Muscle of back (tissue), 3 donors: ENCODE measurements at regions not wholly inside any gene's neighbourhood (a gene's known extent, or its start where the extent isn't known, plus 50 kb on each side); places are given as distances from the start of the nearest gene placed in this dataset.

Experiments
- DNase-seq, 3 donors: peaks; one replicate each; pipeline versions ENCODE4 v3.0.0 to v3.0.0-alpha.2; 2013

DNA sequence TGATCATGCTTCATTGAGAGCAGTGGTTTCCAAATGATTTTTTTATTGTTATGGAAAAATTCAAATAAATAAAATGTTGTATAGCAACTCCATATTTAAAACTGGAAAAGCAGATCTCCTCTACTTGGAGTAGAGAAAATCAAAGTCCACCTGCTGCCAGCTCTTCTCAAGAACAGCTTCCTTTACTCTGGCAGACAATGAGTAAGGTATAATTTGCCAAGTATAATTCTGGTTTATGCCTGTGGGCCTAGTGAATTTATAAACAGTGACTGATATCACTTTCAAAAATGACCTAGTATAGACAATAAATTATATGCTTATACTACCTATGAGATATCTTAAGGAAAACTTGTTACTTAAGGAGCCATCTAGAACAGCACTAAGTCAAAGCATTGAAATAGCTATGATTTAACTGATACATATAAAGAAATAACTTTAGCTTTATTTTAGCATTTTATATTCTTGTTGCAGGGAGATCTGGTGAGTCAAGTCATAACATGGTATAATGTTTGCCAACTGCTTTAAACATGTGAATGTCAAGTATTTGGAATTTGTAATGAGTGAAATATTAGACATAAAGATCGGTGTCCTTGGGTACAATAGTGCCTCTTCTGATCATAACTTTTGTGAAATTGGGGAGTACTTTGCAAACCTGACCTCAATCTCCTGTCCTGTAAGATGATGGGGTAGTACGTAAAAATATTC lies 1389.1 kb upstream of the PIK3C3 start:
- DNase-seq: no peak

DNA sequence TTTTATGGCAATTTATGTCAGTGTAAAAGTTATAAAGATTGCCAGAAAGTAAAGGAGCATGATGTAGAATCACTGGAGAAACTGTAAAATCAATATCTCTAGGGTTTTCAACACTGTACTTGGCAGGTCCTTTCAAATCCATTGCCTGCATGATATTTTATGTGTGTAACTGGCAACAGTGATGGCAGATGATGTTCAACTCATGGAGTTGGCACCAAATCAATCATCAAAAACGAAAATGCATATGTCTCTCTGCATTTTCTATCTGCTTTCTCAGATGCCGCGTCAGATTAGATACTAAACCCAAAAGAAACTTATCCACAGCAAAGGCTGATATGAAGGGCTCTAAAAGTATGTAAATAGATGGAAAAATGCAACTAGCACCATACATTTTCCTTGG lies 1395.5 kb upstream of the PIK3C3 start:
- DNase-seq: peak in 2 of 3 donors; percentile 11 to 36

DNA sequence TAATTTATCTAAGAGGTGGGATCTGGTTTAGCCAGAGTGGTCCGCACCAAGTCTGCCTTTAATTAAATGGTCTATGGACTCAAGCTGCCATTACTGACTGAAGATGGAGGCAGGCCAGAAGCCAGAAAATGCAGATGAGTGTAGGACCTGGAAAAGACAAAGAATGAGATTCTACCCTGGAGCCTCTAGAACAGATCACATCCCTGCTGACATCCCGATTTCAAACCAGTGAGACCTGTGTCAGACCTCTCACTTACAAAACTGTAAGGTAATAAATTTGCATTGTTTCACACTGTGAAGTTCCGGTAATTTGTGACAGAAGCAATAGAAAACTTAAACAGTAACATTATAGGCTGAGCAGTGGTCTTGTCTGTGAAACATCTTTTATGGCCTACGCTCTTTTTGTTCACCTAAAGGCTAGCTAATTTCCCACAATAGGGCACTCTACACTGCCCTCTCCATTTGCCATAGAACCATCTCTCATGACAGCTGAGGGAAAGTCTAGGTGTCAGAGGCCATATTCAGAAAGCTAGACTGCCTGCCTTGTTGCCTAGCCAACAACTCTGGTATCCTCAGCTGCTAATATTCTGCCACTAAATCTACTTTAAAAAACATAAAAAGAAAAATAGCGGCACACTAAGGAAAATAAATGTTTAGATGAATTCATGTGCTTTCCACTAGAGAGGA lies 1396.2 kb upstream of the PIK3C3 start:
- DNase-seq: no peak

DNA sequence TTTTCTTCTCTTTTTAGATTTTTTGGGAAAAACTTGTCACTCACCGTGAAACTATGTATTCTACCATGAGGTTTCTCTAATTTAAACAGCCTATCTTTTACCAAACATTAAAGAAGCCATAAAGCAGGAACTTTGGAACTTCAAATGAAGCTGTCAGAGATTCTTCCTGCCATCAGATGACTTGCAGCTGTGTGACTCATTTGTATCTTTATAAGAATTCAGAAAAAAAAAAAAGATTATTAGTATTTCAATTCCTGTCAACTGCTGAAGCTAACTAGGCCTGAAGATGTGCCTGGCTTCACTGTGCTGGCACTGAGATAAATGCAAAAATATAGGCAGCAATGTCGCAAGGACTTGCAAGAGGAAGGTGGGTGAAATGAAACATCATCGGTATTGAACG lies 1399.1 kb upstream of the PIK3C3 start:
- DNase-seq: no peak

DNA sequence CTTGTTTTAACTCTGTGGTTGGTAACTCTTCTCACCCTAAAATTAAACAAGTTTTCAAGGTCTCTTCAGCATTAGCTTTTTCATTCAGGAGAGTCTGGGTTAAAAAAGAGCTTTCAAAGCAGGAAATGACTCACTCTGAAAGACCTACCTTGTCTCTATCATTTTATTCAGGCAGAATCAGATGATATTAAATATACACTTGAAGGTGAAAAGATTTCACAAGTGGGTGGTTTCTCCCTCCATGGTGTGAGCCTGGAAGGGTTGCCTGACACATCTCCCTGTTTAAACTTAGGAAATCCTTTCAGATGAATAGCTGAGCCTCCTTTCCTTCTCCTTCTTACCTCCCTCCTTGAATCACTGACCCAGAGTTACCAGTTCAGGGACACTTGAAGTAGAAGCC lies 1402.0 kb upstream of the PIK3C3 start:
- no peak for DNase-seq

DNA sequence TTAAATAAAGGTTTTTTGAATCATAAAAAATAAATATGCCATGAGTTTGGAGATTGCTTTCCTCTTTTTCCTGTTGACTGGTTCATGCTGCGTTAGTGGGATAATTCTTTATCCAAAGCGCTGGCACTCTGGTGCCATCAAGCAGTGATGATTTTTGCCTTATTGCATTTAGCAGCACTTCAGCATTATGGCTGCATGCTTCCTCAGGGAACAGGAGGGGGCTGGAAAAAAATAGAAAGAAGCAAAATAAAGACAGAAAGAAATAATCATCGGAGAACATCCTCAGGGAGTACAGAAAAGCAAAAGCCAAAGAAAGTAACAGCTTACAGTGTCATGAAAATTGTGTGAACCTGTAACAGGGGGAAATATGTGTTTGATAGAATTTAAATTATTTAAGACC lies 1408.2 kb upstream of the PIK3C3 start:
- peak in 1 of 3 donors; percentile 20 for DNase-seq

DNA sequence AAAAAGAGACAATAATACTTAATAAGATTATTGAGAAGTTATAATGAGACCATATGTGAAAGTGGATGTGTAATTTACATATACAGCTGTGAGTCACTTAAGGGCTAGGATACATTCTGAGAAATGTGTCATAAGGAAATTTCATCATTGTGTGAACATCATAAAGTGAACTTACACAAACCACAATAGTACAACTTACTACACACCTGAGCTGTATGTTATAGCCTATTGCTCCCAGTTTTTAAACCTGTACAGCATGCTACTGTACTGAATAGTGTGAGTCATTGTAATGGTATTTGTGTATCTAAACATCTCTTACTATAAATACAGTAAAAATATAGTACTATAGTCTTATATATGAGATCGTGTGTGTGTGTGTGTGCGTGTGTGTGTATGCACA lies 1420.3 kb upstream of the PIK3C3 start:
- no peak for DNase-seq

DNA sequence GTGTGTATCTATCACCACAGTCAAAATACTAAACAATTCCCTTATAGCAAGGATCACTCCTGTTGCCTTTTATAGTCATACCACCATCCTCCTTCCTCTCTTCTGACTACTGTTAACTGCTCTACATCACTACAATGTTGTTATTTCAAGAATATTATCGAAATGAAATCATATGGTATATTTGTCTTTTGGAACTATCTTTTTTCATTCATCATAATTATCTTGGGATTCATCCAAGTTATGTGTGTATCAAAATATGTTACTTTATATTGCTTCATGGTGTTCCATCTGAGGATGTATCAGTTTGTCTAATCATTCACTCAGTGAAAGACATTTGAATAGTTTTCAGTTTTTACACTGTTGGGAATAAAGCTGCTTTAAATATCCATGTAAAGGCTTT lies 1423.0 kb upstream of the PIK3C3 start:
- DNase-seq: peak in 2 of 3 donors; percentile 5 to 17

DNA sequence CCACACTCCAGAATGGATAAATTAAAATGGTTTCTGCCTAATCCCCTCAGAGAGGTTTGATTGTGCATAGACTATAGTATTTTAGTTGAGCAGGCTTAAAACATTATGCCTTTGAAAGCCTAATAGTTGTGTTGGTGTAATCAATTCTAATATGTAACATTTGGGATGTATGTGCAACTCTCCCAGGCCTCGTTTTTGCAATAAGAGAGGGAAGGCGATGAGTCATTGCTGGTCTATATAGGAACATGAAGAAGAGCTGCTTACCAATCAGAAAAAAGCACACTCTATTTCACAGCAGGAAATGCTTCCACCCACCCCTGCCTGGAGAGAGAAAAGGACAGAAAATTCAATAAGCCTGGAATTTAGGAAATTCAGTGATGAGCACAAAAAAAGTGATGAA lies 1424.0 kb upstream of the PIK3C3 start:
- peak in 1 of 3 donors; percentile 24 for DNase-seq

DNA sequence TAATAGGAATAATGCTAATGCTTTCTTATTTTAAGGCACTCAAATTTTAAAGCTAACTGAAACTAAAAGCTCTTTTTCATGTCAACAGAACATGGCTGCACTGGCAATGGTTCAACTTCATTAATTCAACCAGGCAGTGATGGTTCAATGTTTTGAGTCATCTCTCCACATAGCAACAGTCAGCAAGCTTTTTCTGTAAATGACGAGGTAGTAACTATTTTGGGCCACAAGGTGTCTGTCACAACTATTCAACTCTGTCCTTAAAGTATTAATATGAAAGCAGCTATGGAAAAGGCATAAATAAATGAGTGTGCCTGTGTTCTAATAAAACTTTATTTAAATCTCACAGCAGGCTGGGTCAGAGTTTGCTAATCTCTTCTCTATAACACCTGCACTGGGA lies 1425.6 kb upstream of the PIK3C3 start:
- DNase-seq: no peak

DNA sequence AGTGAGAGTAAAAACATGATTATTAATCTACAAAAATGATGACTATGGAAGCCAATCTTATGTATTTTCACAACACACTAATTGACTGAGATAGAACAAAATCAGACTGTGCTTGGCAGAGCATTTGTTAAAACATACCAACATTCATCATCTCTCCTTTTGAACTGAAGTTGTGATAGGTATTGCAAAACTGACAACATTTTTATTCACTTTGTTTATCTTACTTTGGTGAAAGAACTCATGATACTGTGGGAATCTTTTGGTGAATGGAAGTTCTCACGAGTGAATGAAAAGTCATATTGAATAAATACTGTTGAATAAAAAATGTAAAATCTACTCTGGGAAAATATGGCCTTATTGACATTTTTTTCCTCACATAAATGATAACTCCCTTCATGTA lies 1430.2 kb upstream of the PIK3C3 start:
- no peak for DNase-seq

DNA sequence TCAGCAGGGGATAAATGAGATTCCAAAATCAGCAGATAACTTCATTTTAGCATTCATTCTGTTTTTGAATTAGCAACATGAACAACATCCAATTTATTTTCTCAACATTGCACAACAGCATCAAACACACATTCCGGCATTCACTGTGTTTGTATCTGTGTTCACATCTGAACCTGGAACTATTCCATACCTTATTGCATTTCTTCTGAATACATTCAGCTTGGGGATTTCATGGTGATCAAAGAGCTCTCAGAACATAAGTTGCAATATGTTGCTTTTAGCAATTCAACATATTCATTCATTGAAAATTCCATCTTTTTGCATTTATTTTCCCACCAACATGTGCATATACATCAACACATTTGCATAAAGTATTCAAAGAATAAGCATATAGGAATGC lies 1431.7 kb upstream of the PIK3C3 start:
- DNase-seq: no peak

DNA sequence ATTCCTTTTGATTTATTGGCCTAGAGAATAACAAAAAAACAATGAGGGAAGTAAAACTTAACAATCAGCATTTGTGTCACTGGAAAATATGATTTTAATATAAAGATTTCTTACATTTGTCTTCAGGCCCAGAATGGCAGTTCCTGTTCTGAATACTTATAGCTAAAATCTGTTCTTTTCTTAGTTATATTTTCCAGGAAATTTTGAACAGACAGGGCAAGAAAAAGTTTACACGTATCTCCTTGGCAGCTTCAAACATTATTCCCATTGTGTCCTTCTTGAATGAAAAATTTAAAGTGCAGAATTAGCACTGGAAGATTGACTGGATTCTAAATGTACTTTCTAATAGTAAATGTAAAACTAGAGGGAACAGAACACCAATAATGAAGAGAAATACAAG lies 1454.0 kb upstream of the PIK3C3 start:
- peak in 2 of 3 donors; percentile 16 to 39 for DNase-seq

DNA sequence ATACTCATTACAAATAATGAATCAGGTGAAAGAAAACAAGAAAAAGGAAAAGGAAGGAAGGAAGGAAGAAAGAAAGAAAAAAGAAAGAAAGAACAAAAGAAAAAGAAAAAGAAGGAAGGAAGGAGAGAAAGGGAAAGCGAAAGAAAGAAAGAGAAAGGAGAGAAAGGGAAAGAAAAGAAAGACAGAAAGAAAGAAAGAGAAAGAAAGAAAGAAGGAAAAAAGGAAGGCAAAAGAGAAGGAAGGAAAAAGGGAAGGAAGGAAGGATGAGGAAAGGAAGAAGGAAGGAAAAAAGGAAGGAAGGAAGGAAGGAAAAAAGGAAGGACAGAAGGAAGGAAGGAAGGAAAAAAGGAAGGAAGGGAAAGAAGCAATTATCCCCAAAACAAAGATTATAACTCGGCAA lies 1460.4 kb upstream of the PIK3C3 start:
- DNase-seq: no peak

DNA sequence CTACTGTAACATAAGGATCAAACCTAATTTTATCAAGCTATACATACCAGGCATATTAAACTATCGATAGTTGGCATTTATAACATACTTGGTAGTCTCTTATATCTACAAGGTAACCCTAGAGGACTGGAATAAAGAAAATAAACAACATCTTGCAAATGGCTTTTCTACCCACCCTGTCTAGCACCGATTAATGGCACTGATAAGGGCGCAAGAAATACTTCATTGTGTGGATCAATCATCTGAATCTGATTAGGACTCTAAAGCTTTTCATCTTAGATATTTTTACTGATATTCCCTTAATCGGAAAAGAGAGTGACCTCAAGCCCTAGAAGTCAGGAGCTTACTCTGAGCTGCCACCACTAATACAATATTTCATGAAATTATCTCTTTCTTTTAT lies 1461.7 kb upstream of the PIK3C3 start:
- DNase-seq: no peak

DNA sequence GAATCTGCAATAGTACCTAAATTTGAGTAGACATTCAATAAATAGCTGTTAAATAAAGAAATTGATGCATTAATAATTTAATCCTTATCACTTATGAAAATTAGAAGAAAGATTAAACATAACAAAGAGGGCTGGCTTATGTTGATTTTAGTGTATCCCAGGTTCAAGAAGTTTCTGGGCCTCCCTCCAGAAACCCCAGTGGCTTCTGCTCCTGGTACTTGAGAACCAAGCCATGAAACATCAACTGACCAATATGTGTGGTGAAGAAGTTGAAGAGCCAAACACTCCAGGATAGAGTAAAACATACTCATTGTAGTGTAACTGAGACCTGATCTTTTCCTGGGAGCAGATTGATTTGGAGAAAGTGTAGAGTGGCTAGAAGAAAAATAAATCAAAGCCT lies 1465.7 kb upstream of the PIK3C3 start:
- no peak for DNase-seq

DNA sequence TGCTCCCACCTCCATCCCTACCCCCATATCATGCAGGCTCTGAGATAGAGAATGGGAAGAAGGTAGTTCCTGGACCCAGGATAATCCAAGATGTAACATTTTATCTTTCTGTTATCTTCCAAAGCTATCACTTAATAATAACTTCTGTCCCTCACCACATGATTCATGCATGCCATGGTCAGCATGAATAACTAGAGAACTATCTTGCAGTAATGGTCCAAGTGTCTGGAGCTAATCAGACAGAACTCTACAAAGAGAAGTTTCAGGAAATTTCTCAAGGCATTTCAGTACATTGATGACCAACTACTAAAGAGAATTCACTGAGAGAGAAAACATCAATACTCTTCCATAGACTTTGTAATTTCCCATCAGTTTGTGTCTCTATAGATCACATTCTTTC lies 1469.7 kb upstream of the PIK3C3 start:
- peak in 1 of 3 donors; percentile 58 for DNase-seq

DNA sequence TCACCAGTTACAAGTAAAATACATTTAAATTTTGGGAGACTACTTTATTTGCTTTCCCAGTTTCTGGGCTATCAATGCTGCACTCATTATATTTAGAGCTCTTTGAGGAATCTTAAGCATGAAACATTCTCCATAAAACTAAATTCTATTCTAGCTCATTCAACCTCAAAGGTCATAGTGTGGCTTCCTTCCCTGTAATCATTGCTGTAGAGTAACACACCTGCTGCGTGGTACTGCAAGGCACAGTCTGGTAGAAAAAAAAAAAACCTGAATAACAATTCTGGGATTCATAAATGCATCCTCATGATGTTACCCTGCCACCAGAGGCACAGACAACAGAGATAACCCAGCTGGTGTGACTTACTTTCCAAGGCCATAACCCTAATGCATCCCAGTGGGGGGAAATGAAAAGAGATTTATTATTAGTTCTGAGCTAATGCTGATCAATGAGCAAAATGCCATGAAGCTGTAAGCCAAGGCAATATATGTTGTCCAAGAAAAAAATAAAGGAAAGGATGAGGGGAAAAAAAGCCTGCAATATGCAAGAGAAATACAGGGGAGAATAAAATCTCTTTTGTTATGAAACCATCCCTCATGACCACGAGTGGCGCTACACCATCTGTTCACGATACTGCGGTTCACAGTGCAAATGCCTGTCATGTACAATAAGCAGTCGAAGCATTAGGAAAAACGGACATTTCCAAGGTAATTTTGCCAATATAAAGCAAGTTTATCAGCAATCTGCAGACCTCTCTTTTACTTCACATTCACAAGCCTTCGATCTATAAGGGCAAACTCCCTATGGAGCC lies 1481.6 kb upstream of the PIK3C3 start:
- DNase-seq: peak in 1 of 3 donors; percentile 24

DNA sequence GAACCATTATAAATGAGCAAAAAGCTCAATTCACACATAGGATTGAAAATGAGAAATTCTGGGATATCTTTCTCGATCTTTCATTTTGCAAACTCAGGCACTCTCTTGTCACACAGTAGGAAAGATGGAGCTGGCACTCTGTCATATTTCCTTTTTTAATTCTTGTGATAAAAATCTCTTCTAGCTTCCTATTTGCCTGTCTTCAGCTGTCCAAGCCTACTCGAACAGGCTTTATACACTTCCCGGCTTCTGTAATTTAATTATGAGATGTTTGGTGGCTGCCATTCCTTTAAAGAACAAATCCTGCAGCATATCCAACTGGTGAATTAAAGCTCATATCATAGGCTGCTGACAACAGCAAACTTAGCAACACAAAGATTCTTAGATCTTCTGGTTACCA lies 1484.3 kb upstream of the PIK3C3 start:
- DNase-seq: no peak

DNA sequence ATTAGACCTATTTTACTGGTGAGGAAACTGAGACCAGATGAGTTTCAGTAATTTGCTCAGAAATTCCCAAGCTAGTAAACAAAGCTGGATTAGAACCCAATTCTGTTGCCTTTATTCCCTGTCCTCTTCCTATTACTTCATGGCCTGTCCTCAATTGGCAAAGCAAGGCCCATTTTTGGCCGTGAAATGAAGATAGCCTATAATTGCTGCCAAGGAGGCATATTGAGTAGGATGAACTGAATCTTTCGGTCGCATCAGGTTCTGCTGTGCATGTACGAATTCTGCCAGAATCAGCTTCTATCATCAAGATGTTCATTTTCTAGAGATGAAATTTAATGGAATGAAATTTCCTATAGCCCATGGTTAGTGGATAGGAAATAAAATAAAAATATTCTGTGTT lies 1485.2 kb upstream of the PIK3C3 start:
- no peak for DNase-seq

DNA sequence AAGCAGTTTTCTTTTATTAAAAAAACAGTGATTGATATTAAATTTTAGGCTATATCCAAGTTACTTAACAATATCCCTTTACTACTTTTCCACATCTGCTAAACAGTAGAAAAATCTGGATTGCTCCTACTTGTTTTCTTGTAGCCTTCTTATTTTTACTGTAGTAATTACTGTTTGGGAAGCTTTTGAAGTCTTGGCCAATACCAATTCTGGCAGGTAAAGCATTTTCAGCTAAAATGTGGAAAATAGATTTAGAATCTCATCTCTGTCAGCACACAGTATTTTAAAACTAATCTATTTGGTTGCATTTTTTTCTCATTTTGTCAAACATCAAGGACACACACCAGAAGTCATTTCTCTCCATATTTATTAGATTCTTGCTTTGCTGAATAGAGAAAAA lies 1485.7 kb upstream of the PIK3C3 start:
- DNase-seq: peak in 2 of 3 donors; percentile 13 to 34

DNA sequence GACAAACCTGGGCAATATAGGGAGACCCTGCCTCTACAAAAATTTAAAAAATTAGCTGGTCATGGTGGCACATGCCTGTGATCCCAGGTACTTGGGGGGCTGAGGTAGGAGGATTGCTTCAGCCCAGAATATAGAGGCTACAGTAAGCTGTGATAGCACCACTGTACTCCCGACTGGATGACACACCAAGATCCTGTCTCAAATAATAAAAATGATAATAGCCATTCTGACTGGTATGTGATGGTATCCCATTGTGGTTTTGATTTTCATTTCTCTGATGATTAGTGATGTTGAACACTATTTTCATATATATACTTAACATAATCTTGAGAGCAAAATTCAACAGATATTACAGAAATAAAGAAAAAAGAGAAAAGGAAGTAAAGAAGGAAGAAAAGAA lies 1491.0 kb upstream of the PIK3C3 start:
- DNase-seq: no peak

DNA sequence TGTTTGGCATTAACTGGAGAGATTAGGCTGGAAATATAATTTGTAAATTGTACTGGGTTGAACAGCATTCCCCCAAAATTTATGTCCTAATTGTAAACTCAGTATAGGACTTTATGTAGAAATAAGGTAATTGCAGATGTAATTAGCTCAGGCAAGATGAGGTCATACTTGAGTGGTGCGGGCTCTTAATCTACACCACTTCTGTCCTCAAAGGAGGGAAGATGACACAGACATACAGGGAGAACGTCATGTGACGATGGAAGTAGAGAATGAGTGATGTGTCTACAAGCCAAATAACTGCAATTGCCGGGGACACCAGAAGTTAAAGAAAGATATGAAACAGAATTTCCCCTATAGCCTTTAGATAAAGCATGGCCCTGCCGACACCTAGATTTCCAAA lies 1501.1 kb upstream of the PIK3C3 start:
- no peak for DNase-seq
